ENCODE measurements at regions not wholly inside any gene's neighbourhood (a gene's known extent, or its start where the extent isn't known, plus 50 kb on each side); places are given as distances from the start of the nearest gene placed in this dataset.

DNA sequence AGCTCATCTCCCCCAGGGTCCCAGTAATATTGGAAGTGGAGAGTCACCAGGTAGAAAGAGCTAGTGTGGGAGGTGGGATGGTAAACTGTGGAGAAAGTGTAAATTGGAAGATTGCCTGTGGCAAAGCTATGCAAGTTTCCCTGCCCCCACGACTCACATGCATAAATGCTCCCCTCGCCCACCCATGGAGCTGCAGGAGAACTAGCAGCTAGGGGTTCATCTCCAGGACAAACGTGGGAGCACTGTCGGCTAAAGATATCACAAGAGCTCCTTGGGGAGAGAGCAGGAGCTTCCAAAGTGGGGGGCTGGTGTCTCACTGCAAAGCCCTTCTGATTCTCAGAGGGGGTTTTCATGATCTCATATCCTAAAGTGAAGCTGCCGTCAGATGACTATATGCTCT is 91.4 kb upstream of the PLCL2 start:
- Histone ChIP-seq H3K4me1 (no peaks in the 10 kb centered on the region), H3K4me3 (no peak overlapping the region), H3K27me3 (no peaks in the 10 kb centered on the region), H3K36me3 (no peaks in the 10 kb centered on the region), H3K27ac (no peak overlapping the region), H3K9me3 (no peaks in the 10 kb centered on the region)
- TF ChIP-seq POLR2AphosphoS5 (IDR thresholded peaks at IDR 0.05; ENCODE audit: insufficient read depth in 1 of 2, low read depth in 1 of 2) (no peak), POLR2A (IDR thresholded peaks at IDR 0.05) (no peak)
- TF ChIP-seq, protein P1, sequence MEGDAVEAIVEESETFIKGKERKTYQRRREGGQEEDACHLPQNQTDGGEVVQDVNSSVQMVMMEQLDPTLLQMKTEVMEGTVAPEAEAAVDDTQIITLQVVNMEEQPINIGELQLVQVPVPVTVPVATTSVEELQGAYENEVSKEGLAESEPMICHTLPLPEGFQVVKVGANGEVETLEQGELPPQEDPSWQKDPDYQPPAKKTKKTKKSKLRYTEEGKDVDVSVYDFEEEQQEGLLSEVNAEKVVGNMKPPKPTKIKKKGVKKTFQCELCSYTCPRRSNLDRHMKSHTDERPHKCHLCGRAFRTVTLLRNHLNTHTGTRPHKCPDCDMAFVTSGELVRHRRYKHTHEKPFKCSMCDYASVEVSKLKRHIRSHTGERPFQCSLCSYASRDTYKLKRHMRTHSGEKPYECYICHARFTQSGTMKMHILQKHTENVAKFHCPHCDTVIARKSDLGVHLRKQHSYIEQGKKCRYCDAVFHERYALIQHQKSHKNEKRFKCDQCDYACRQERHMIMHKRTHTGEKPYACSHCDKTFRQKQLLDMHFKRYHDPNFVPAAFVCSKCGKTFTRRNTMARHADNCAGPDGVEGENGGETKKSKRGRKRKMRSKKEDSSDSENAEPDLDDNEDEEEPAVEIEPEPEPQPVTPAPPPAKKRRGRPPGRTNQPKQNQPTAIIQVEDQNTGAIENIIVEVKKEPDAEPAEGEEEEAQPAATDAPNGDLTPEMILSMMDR (IDR thresholded peaks at IDR 0.05): no peak
- DNase-seq (ENCODE audit: extremely low spot score in 2 of 2): no peak
- intact Hi-C loops (cut with DNase I): no loop called here

DNA sequence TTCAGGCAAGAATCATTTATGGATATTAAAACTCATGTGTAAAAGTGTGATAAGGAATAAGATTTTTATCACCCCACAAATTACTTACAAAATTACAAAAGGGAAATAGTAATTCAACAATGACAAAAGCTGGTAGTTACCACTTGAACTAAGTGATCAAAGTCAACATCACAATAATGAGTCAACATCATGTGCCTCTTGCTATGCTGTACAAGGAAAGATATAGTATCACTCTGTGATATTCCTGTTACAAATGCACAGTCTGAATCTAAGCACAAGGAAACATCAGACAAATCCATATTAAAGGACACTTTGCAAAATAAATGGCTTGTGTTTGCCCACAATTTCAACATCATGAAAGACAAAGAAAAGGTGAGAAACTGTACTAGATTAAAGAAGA is 90.5 kb upstream of the PLCL2 start:
- Histone ChIP-seq H3K9me3 (no peaks in the 10 kb centered on the region), H3K4me3 (no peak overlapping the region), H3K27me3 (no peaks in the 10 kb centered on the region), H3K36me3 (no peaks in the 10 kb centered on the region), H3K4me1 (no peaks in the 10 kb centered on the region), H3K27ac (no peak overlapping the region)
- DNase-seq (ENCODE audit: extremely low spot score in 2 of 2): no peak
- TF ChIP-seq POLR2AphosphoS5 (IDR thresholded peaks at IDR 0.05; ENCODE audit: insufficient read depth in 1 of 2, low read depth in 1 of 2) (no peak), POLR2A (IDR thresholded peaks at IDR 0.05) (no peak)
- TF ChIP-seq, protein P1 (IDR thresholded peaks at IDR 0.05): no peak
- intact Hi-C loops (cut with DNase I): no loop called here

DNA sequence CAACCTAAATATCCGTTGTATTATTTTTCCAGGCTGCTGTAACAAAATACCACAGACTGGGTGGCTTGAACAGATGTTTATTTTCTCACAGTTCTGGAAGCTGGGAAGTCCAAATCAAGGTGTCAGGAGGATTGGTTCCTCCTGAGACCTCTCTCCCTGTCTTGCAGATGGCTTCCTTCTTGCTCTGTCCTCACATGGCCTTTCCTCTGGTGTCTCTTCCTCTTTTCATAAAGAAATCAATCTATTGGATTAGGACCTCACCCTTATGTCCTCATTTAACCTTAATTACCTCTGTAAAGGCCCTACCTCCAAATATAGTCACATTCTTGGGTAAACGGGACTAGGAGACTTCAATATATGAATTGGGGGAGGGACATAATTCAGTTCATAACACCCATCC is 89.2 kb upstream of the PLCL2 start:
- H3K9me3 ChIP-seq: no peaks in the 10 kb centered on the region
- intact Hi-C loops (cut with DNase I): no loop called here
- H3K36me3 ChIP-seq: no peaks in the 10 kb centered on the region
- H3K27me3 ChIP-seq: no peaks in the 10 kb centered on the region
- H3K4me3 ChIP-seq: no peak overlapping the region
- H3K4me1 ChIP-seq: no peaks in the 10 kb centered on the region
- no peak overlapping the region for H3K27ac ChIP-seq
- no peak for TF ChIP-seq POLR2AphosphoS5 (IDR thresholded peaks at IDR 0.05; ENCODE audit: insufficient read depth in 1 of 2, low read depth in 1 of 2)
- no peak for TF ChIP-seq POLR2A (IDR thresholded peaks at IDR 0.05)
- TF ChIP-seq, protein P1 (IDR thresholded peaks at IDR 0.05): no peak
- no peak for DNase-seq (ENCODE audit: extremely low spot score in 2 of 2)

DNA sequence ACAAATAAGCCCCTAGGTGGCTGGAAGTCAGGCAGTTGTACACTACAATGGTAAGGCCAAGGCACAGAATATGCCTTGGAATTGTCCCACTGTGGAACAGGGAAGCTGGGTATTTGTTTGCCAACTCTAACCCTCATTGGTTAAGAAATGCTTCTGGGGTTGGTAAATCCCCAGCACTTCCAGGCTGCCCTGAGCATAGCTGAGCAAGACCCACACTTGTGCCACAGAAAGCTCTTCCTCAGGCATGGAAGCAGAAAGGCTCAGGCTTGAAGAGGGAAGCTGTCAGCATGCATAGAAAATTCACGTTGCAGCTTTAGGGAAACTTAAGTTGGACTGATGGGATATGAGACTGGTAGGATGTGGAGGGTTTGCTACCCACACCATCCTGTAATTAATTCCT is 86.9 kb upstream of the PLCL2 start:
- DNase-seq (ENCODE audit: extremely low spot score in 2 of 2): no peak
- Histone ChIP-seq H3K36me3 (no peaks in the 10 kb centered on the region), H3K9me3 (no peaks in the 10 kb centered on the region), H3K4me3 (no peak overlapping the region), H3K4me1 (no peaks in the 10 kb centered on the region), H3K27ac (no peak overlapping the region), H3K27me3 (no peaks in the 10 kb centered on the region)
- intact Hi-C loops (cut with DNase I): no loop called here
- TF ChIP-seq, protein P1 (IDR thresholded peaks at IDR 0.05): no peak
- TF ChIP-seq POLR2AphosphoS5 (IDR thresholded peaks at IDR 0.05; ENCODE audit: insufficient read depth in 1 of 2, low read depth in 1 of 2): no peak
- no peak for TF ChIP-seq POLR2A (IDR thresholded peaks at IDR 0.05)

DNA sequence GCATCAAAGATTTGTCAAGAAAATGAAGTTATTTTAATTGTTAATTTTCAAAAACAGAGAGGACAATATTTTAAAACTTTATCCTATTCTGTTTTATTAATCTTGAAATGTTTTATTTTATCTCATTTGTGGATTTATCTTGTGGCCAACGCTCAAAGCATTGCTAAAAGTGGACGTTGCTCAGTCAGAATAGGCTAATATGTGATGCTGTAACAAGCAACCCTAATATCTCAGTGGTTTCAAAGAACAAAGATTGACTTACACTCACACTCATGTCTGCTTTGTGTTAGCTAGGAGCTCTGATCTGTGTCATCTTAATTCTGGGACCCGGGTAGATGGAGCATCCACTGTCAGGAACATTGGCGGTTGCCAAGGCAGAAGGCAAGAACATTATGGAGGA is 86.0 kb upstream of the PLCL2 start:
- DNase-seq (ENCODE audit: extremely low spot score in 2 of 2): no peak
- Histone ChIP-seq H3K36me3 (no peaks in the 10 kb centered on the region), H3K4me3 (no peak overlapping the region), H3K9me3 (no peaks in the 10 kb centered on the region), H3K4me1 (no peaks in the 10 kb centered on the region), H3K27me3 (no peaks in the 10 kb centered on the region), H3K27ac (no peak overlapping the region)
- TF ChIP-seq POLR2AphosphoS5 (IDR thresholded peaks at IDR 0.05; ENCODE audit: insufficient read depth in 1 of 2, low read depth in 1 of 2) (no peak), POLR2A (IDR thresholded peaks at IDR 0.05) (no peak)
- TF ChIP-seq, protein P1 (IDR thresholded peaks at IDR 0.05): no peak
- intact Hi-C loops (cut with DNase I): no loop called here

Data from vagina (tissue), 2 donors.